ENCODE measurements at regions not wholly inside any gene's neighbourhood (a gene's known extent, or its start where the extent isn't known, plus 50 kb on each side); places are given as distances from the start of the nearest gene placed in this dataset.
A peak's percentile ranks its signal among the peaks of the same experiment; 100 is the strongest.

GRCh38 chr1:93740157-93740556 is 58.5 kb upstream of the BCAR3 start:
- DNase-seq (ENCODE audit: low read depth), result no peak
- no peak overlapping the region for H3K4me3 ChIP-seq (ENCODE audit: low read depth, low read length)
- no peak for TF ChIP-seq CTCF (IDR thresholded peaks at IDR 0.05; ENCODE audit: insufficient read depth, low read length)

DNA sequence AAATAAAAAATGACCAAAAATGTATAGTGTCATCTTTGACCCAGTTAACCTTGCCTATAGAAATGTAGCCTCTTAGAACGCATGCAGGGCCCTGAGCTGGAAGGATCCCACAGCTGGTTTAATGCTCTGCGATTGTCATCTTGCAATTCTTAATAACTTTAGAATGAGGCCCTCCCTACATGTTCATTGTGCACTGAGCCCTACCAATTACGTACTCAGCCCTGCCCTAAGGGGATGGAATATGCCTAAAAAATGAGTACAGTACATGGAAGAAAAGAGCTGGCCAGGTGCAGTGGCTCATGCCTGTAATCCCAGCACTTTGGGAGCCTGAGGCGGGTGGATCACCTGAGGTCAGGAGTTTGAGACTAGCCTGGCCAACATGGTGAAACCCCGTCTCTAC is 57.8 kb upstream of the BCAR3 start:
- no peak overlapping the region for H3K4me3 ChIP-seq (ENCODE audit: low read depth, low read length)
- TF ChIP-seq CTCF (IDR thresholded peaks at IDR 0.05; ENCODE audit: insufficient read depth, low read length), result no peak
- no peak for DNase-seq (ENCODE audit: low read depth)

GRCh38 chr1:93738926-93739325 is 57.3 kb upstream of the BCAR3 start:
- H3K4me3 ChIP-seq (ENCODE audit: low read depth, low read length), result no peak overlapping the region
- DNase-seq (ENCODE audit: low read depth), result no peak
- TF ChIP-seq CTCF (IDR thresholded peaks at IDR 0.05; ENCODE audit: insufficient read depth, low read length), result no peak

DNA sequence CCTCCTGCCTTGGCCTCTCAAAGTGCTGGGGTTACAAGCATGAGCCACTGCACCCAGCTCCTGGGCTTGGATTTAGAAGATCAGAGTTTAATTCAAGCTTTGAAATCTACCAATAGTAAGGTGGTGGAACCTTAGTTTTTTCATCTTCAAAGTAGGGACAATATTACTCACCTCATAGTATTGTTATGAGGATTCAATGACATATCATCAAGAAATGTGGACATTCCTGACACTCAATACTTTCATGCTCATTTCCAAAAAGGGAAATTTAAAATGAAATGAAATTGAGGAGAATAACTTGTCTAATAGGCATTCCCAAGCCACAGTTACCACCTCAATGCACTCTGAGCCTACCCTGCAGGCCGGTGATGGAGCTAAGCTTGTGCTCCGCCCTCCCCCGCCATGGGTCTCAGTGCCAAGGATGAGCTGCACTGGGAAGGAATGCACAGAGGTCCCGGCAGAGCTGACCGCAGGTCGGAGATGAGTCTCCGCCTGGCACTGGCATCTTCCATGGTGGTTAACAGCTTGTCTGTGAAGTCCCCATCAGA is 56.5 kb upstream of the BCAR3 start:
- peak; percentile 59 for DNase-seq (ENCODE audit: low read depth)
- H3K4me3 ChIP-seq (ENCODE audit: low read depth, low read length), result no peak overlapping the region
- no peak for TF ChIP-seq CTCF (IDR thresholded peaks at IDR 0.05; ENCODE audit: insufficient read depth, low read length)

GRCh38 chr1:93735722-93736121 is 54.1 kb upstream of the BCAR3 start:
- H3K4me3 ChIP-seq (ENCODE audit: low read depth, low read length), result no peak overlapping the region
- peak; percentile 73 for DNase-seq (ENCODE audit: low read depth)

DNA sequence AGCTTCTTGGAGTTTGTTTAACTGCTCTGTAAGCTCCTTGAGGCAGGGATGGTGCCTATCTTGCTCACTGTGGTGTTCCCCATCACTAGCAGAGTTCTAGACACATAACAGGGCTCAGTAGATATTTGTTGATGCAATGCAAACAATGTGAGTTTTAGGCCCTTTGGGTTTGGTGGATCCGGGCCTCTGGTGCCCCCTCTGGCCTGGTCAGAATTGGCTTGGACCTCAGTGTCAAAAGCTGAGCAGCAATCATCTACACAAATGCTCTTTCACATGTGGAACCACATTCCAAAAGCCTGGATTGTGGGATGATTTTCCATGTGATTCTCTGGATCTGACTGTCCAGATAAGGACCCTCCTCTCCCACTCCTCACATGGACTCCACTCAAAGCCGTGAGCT is 53.4 kb upstream of the BCAR3 start:
- H3K4me3 ChIP-seq (ENCODE audit: low read depth, low read length), result no peak overlapping the region
- peak; percentile 33 for TF ChIP-seq CTCF (IDR thresholded peaks at IDR 0.05; ENCODE audit: insufficient read depth, low read length)
- no peak for DNase-seq (ENCODE audit: low read depth)

More at GRCh38 chr1:93735722-93736121, 54.1 kb upstream of the BCAR3 start:
- TF ChIP-seq CTCF (IDR thresholded peaks at IDR 0.05; ENCODE audit: insufficient read depth, low read length), result peak; percentile 48

DNA sequence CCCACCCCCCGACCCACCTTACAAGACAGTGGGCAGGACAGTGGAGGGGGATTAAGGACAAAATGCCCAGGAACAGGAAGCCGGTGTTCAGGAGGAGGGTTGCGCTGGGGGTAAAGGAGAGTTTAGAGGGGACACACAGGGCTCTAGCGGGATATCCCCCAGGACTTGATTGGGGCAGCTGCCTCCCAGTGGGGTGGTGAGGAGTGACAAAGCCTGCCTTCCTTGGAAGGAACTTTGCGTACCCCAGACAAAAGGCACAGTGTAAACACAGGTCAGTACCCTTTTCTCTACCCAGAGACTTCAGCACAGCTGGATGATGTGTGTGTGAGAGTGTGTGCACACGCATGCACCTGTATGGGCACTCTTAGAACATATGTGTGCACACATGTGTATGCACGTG is 51.7 kb upstream of the BCAR3 start:
- no peak for DNase-seq (ENCODE audit: low read depth)
- no peak overlapping the region for H3K4me3 ChIP-seq (ENCODE audit: low read depth, low read length)
- no peak for TF ChIP-seq CTCF (IDR thresholded peaks at IDR 0.05; ENCODE audit: insufficient read depth, low read length)
